Vagina (tissue), 2 donors: ENCODE measurements at regions not wholly inside any gene's neighbourhood (a gene's known extent, or its start where the extent isn't known, plus 50 kb on each side); places are given as distances from the start of the nearest gene placed in this dataset.

Source experiments
- CTCF ChIP-seq, 3 experiments: fragments of 450-650 bp in 2 of 3; fragments of 200-600 bp in 1 of 3; sonication (generic) in 1 of 3; IDR thresholded peaks; one replicate each; pipeline ENCODE4 v1.5.1; 2017 to 2019; ENCODE audit warnings: antibody characterized with exemption in 3 of 3, mild to moderate bottlenecking in 2 of 3, moderate library complexity in 2 of 3
- POLR2A ChIP-seq, 2 donors: fragments of 450-650 bp; IDR thresholded peaks; one replicate each; pipeline ENCODE4 v1.6.1; 2017; ENCODE audit warnings: antibody characterized with exemption in 2 of 2, mild to moderate bottlenecking in 2 of 2, moderate library complexity in 2 of 2
- POLR2AphosphoS5 ChIP-seq, 2 donors: sonication (generic); formaldehyde crosslinking; IDR thresholded peaks; one replicate each; pipeline ENCODE4 v1.9.0; 2017; ENCODE audit warnings: antibody characterized with exemption in 2 of 2, mild to moderate bottlenecking in 2 of 2, low read depth in 1 of 2; ENCODE audit not compliant: insufficient read depth in 1 of 2

- TF ChIP-seq POLR2A (IDR thresholded peaks at IDR 0.05) (no peak), CTCF (IDR thresholded peaks at IDR 0.05) (no peak), POLR2AphosphoS5 (IDR thresholded peaks at IDR 0.05; ENCODE audit: insufficient read depth in 1 of 2, low read depth in 1 of 2) (no peak)
Measured at GRCh38 chr3:163273694-163274093, 1777.1 kb downstream of the OTOL1 start.
